Left colon (tissue), 2 donors: ENCODE measurements at regions not wholly inside any gene's neighbourhood (a gene's known extent, or its start where the extent isn't known, plus 50 kb on each side); places are given as distances from the start of the nearest gene placed in this dataset.

Experiments used
- ATAC-seq: fragments of 200-7000 bp; cut with Tn5 transposase; one replicate; pipeline ENCODE4 v1.9.1; 2020; ENCODE audit warnings: mild to moderate bottlenecking, moderate library complexity
- DNase-seq, 2 donors: peaks; one replicate each; pipeline ENCODE4 v3.0.0-alpha.2; 2020
- intact Hi-C, 2 donors: fragments of 100-400 bp; cut with DNase I in 1 of 2; cut with micrococcal nuclease in 1 of 2; formaldehyde crosslinking; loops; one replicate each; pipeline versions ENCODE4 v1.11.2 to v1.14.0; 2022; cut with DNase I, micrococcal nuclease
- donor health status: DM: no; HTN: no; CAD: no.
- donor health status: DM: yes; HTN: yes; CAD: no.

DNA sequence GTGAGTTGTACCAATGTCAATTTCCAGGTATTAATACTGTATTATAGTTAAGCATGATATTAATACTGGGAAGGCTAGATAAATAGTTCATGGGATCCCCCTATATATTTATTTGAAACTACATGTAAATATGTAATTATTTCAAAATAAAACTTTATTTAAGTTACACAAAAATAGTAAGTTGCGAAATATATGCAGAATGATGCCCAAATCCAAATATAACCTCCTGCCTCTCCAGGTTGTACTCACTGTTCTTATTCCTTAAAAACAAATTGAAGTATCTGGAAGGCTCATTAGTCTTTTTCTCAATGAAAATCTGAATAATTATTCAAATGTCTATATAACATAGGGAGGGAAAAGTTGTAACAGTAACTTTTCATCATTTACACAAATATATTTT is 161.9 kb upstream of the DEFB112 start:
- intact Hi-C loops, result no loop called here
- ATAC-seq (no peak), DNase-seq (no peak)

DNA sequence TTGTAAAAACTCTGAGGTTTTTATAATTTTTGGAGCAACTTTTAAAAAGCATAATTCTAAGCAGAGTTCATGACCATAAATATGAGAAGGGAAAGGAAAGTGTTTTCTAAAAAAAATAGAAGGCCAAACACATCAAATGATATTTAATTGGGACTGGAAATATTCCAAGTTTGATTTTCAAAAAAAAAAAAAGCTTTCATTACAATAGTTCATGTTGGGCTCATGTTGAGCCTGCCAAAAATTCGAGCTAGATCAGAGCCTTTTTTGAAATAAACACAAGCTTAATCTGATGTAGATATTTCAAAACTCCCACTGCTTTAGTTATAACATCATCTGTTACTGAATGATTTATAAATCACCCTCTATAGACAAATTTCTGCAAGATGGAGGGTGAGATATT is 163.4 kb upstream of the DEFB112 start:
- ATAC-seq (no peak), DNase-seq (no peak)
- intact Hi-C loops, result no loop called here

DNA sequence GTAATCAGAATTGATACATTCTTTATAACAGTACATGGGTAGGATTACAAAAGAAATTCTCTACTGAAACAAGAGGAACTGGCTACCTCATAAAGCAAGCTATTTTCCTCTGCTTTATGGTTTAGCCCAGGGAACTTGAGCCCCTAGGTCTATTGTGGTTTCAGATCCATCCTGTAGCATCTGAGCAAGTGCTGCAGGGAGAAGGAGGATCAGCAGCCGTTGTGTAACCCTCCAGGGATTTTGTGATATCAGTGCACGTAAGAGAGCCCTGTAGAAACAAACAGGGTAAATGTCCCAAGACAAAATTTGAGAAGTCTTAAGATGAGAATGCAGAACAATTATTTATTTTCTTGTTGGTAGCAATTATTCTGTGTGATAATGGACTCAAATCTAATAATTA is 165.2 kb upstream of the DEFB112 start:
- intact Hi-C loops, result no loop called here
- ATAC-seq (no peak), DNase-seq (no peak)

DNA sequence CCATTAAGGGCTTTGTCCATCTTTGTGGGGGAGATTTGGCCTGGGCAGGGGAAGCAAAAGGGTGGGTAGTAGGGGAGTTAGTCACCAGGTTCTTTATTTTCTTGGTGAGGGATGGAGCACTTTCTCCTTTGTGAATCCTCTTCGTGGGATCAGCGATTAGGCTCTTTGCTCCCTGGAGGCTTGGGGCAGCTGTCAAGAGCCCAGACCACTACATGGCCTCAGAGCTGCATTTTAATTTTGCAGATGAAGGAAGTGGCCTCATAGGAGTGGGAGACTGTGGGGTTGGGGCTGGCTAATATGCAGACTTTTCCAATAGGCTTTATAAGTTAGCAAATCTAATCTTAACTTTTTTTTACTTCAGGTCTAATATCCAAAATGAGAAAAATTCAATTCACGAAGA is 168.1 kb upstream of the DEFB112 start:
- intact Hi-C loops, result no loop called here
- no peak for DNase-seq
- no peak for ATAC-seq

DNA sequence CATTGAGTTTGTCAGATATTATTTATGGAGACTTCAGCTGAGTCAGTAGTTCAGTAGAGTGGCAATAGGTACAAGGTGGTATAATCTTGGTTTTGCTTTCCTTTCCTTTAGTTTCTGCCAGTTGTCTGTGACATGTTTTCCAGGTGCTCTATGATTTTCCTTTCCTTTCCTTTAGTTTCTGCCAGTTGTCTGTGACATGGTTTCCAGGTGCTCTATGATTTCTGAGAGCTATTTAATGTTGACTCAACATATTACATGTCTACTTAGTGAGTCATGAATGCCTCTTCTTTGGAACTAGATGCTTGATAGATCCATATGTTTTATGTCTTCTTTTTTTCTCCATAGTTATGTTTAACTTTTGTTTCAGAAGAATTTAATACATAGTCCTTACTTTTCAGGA is 186.4 kb upstream of the DEFB112 start:
- ATAC-seq (no peak), DNase-seq (no peak)
- intact Hi-C loops, result no loop called here

DNA sequence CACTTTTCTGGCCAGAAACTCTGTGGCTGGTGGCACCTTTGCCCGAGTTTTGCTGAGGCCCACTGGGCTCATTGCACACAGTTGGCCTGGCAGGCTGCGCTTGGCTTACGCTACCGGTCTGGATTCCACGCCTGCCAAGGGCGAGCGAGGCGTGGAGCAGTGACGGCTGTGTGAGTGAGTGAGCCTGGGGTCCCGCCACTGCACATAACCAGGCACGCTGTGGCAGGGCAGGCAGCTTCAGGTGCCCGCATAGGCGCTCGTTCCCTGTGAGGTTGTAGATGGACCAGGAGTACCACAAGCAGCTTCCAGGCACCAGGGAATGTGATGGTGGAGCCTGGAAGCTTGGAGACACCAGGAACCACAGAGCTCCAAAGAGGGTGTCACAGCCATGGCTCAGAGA is 190.1 kb upstream of the DEFB112 start:
- intact Hi-C loops, result no loop called here
- no peak for ATAC-seq

DNA sequence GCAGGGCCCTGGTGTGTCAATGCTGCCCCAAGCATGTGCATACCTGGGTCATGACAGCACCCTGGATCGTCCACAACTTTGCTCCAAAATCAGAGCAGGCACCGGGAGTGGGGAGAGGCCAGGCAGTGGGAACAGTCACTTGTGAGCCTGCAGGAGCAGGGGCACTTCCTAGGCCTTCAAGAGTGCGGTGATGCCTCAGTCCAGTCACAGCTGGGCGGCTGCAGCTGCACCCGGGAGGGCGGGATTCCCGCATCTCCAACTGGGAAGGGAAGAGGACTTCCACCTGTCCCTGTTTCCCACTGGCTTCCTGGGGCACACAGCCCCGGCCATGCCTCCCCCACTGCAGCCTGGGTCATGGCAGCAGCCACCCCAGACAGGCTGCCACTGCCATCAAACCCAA is 191.3 kb upstream of the DEFB112 start:
- no peak for ATAC-seq
- intact Hi-C loops, result no loop called here

More for the DNA sequence above, 190.1 kb upstream of the DEFB112 start:
- DNase-seq, result no peak

DNA sequence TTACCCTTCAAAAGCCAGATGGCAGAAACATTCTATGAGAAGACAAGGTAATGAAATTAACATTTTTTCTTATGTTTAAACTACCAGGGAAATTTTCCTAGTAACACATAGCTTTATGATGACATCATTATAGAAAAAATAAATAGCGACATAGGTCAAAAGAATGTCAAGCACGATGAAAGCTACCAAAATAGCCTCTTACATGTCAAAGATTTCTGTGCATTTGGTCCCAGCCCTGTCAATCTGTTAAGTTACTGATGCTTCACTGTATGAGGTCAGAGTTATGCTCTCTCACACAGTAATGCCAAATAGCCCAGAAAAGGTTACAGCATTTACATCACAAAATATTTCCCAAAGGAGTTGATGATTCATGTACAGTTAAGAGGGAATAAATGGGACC is 199.8 kb upstream of the DEFB112 start:
- ATAC-seq, result no peak
- intact Hi-C loops, result no loop called here
- DNase-seq, result no peak

More for the DNA sequence above, 191.3 kb upstream of the DEFB112 start:
- DNase-seq, result no peak

DNA sequence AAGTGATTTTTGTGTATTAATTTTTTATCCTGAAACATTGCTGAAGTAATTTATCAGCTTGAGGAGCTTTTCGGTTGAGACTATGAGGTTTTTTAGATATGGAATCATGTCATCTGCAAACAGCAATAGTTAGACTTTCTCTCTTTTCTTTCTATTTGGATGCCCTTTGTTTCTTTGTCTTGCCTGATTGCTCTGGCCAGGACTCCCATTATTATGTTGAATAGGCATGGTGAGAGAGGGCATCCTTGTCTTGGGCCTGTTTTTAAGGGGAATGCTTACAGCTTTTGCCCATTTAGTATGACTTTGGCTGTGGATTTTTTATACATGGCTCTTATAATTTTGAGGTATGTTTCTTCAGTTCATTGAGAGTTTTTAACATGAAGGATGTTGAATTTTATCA is 207.6 kb upstream of the DEFB112 start:
- DNase-seq (no peak), ATAC-seq (no peak)
- intact Hi-C loops, result no loop called here

DNA sequence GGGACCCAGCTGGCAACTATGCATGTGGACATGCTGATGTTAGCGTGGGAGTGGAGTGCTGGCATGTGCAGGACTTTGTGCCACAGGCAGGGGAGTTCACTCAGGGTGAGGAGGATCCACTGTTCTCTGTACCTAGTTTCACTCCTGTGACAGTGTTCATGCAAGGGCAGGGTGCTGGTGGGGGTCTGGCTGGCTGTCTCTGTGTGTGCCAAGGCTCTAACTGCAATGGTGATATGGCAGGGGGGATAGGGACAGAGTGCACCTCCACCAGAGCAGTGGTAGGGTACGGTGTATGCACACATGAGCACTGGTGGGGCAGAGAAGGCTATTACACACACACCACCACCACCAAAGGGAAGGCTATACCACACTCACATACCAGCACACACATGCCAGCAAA is 210.2 kb upstream of the DEFB112 start:
- no peak for ATAC-seq
- DNase-seq, result no peak
- intact Hi-C loops, result no loop called here

DNA sequence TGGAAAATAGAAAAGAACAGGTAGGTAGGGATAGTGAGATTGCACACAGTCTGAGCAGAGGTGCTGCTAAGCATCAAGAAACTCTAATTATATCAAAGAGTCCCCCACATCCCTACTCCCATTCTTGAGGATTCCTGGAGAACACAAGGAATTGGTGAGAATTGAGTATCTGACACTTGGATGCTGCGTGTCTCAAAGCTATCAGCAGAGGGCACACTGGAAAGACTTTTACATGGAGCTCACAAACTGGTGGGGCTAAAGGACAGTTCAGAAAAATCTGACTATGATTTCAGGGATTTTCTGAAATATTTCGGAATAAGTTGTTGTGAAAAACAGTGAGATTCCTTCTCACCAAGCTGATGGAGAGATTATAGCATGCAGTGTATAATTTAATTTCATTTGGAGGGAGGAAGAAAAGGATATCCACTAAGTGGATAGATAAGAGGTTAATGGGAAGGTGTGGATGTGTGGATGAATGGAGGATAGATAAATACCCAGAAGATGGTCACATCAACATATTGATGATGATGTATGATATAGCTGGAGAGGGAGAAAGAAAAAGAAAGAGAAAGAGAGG is 215.4 kb upstream of the DEFB112 start:
- ATAC-seq, result no peak
- intact Hi-C loops, result no loop called here

DNA sequence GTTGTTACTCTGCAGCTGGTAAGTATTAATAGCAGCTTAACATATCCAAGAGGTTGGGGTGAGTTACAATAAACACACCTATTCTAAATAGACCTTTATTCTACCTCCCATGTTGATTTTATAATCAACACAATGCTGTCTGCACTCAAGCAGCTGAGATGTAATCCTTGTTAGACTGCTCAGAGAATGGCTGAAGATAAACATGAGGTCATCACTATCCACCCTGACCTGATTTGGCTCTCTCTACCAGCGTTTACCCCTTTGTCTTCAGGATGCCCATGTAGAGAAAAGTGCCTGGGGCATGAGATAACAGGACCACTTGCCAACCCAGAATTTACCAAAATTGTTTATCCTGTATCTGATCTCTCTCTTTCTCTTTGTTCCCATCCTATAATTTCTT is 220.7 kb upstream of the DEFB112 start:
- DNase-seq, result no peak
- intact Hi-C loops, result no loop called here

More for the DNA sequence above, 215.4 kb upstream of the DEFB112 start:
- no peak for DNase-seq

DNA sequence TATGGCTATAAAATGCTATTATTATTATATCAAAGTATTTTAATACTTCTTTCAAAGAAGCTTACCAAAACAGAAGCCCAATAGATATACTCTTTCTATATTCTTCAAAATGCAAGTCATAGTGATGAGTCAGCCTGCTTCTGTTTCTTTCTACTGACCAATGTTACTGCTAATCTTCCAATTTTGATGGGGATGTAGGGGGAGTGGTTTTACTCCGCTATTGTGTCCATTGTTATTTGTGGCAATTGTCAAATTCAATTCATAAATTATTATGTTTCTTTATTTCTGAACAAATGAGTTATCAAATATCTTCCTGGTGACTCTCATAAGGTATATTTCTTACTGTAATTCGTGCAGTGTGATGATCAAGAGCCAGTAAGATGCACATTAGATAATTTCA is 221.5 kb upstream of the DEFB112 start:
- ATAC-seq (no peak), DNase-seq (no peak)
- intact Hi-C loops, result no loop called here

More for the DNA sequence above, 220.7 kb upstream of the DEFB112 start:
- ATAC-seq, result no peak

DNA sequence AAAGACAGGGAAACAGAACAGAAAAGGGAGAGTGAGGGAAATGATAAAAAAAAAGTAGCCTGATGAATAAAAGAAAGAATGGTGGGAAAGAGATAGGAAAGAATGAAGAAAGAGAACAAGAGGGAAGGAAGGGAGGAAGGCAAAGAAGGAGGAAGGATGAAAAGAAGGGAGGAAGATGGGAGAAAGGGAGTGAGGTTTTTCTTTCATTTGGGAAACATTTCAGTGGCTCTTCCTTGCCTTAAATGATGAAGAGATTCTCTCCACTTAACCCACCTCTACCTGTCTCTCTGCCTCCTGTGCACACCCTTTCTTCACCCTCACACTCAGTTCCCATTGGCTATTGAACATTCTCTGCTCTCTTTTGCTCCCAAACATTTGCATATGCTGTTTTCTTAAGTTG is 222.1 kb upstream of the DEFB112 start:
- ATAC-seq, result no peak
- intact Hi-C loops, result no loop called here

DNA sequence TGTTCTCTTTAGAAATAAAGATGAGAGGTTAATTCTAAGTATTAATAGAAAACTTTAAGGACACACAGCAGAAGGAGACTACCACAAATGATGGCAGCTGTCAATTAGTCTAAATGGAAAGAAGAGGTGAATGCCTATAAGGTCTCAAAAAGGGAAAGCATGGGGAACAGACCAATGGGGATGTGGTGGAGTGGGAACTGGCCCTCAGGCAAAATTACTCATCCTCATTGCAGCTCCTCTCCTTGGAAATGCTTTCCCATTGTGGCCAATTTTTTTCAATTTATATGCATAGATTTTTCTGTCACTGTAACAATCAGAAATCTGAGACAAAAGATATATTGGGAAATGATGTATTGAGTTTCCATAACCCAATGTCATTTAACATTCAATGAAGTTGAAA is 222.9 kb upstream of the DEFB112 start:
- intact Hi-C loops, result no loop called here
- no peak for ATAC-seq
- no peak for DNase-seq

More for the DNA sequence above, 222.1 kb upstream of the DEFB112 start:
- no peak for DNase-seq

DNA sequence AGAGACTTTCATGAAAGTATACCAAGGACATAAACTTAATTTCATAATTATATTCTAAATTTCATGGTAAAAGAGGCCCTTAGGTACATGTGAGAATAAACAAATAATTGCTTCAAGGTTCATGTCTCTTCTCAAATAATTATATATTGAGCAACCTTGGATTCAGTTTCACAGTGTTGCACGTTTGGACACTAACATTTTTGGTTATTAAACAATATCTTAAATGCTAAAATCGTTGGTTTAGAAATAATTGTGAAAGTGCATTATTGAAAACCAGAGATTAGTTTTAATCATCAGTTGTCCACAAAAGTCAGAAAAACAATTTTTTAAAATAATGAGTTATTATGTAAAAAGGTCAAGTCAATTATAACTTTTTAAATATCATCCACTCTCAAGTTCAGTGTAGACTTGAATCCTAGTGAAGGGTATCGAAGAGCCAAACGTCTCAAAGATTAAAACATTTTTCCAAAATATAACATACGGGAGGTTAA is 227.1 kb upstream of the DEFB112 start:
- intact Hi-C loops, result no loop called here

DNA sequence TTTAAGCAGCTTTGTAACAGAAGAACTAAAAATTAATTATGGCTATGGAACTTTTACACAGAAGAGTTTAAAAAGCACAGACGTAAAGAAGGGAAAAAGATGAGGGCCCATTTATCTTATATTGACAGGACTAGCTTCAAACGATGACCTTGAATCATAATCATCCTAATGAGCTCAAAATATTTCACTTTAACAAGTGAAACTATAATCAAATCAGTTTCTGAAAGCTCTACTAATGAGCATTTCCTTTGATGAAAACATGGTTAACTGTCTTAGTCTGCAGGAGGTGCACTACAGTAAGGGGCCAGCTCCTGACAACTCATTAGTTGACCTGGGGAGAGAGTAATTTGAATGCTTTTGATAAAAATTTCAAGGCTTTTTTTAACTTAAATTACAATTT is 228.0 kb upstream of the DEFB112 start:
- intact Hi-C loops, result no loop called here
- no peak for DNase-seq
- no peak for ATAC-seq

More for the DNA sequence above, 227.1 kb upstream of the DEFB112 start:
- no peak for DNase-seq
- no peak for ATAC-seq

DNA sequence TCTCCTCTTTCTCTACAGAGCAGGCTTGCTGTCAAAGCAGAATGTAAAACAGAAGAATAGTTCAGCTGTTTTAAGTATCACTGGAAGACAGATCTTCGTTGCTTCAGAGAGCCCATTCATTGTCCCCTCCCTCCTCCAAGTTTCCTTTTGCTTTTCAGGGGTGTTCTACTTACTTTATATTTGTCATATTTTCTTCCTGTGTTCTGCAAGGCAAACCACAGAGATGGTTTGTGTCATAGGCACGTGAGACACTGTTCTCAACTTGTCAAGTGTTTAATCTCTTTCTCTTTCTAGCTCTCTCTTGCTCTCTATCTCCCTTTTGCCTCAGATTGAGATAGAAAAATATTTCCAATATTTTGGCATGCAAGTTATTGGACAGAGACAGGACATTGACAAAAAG is 228.9 kb upstream of the DEFB112 start:
- no peak for ATAC-seq
- no peak for DNase-seq
- intact Hi-C loops, result no loop called here

DNA sequence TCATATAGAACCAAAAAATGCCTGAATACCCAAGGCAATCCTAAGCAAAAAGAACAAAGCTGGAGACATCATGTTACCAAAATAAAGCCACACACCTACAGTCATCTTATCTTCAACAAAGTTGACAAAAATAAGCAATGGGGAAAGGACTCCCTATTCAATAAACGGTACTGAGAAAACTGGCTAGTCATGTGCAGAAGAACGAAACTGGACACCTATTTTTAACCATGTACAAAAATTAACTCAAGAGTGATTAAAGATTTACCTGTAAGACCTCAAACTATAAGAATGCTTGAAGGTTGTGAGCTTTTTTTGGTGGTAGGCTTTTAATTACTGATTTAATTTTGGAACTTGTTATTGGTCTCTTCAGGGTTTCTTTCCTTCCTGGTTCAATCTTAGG is 236.0 kb upstream of the DEFB112 start:
- DNase-seq, result no peak
- ATAC-seq, result no peak
- intact Hi-C loops, result no loop called here

DNA sequence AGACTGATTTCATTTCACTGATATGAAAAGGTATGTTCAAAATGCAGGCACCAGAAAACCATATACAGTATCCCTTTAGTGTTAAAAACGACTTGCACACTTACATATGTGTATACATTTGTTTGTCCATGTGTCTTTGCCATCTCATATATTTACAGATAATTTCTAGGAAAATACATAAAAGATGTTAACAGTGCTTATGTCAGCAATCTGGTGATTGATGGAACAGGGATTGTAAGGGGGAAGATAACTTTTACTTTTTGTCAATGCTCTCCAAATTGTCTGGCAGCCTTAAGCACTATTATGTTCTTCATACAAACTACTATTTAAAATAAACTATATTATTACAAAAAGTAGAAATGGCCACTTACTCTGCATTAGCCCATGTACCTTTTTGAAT is 238.5 kb upstream of the DEFB112 start:
- DNase-seq (no peak), ATAC-seq (no peak)
- intact Hi-C loops, result no loop called here

DNA sequence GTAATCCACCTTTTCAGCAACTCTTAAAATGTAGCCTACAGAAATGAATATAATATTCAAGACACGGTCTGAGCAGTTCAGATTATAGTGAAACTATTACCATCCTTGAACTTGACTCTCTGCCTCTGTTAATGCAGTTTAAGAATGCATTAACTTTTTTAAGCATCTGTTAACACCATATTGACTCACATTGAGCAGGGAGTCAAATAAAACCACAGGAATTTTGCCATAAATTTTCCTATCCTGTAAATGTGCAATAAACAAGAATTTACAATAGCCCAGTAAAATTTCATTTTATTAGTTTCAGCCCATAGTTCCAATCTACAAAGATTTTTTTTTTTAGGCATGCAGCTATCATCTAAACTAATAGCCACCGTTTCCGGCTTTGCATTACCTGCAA is 239.2 kb upstream of the DEFB112 start:
- ATAC-seq (no peak), DNase-seq (no peak)
- intact Hi-C loops, result no loop called here

DNA sequence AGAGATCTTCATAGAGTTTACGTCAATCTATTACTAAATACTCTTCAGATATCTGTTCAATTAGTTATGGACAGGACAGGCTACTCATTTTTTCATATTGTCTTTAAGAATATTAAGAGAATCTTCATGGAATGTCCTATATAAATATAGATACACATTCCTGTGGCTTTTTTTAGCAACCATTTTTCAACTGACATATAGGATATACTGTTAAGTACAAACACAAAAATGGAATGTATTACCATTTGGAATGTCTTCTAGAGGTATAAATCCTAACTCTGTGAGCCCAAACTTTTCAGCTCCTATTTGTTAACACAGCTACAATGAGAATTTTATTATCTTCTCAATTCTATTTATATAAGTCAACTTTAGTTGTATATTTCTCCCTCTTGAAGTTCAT is 239.6 kb upstream of the DEFB112 start:
- DNase-seq (no peak), ATAC-seq (no peak)
- intact Hi-C loops, result no loop called here
